IMR-90 (cell line): ENCODE measurements at regions not wholly inside any gene's neighbourhood (a gene's known extent, or its start where the extent isn't known, plus 50 kb on each side); places are given as distances from the start of the nearest gene placed in this dataset.

Experiments used
- ATAC-seq: fragments of 200-7000 bp; cut with Tn5 transposase; 2 replicates; pipeline ENCODE4 v1.9.1; 2020; ENCODE audit warnings: low read depth, mild to moderate bottlenecking, moderate library complexity
- BruUV-seq: library from RNA; stranded (reverse); fragments of 400-500 nt; replicated peaks from 2 replicates; lab custom pipeline; 2021; lab: Mats Ljungman, UMichigan
- CTCF ChIA-PET: fragments of 300-600 bp; formaldehyde crosslinking; extraction: SDS; loops from one replicate; lab custom pipeline; 2021; ENCODE audit warnings: antibody characterized with exemption; lab: Yijun Ruan, JAX
- POLR2A ChIA-PET: fragments of 300-600 bp; sonication (Branson Sonifier 250); formaldehyde crosslinking; loops from one replicate; lab custom pipeline; 2022; ENCODE audit warnings: antibody characterized with exemption; ENCODE audit not compliant: unreplicated experiment; lab: Charles Lee
- DNase-seq: peaks from one replicate; pipeline ENCODE4 v3.0.0; 2013
- H2AFZ ChIP-seq: replicated peaks from 2 replicates; pipeline ENCODE3; 2013; ENCODE audit warnings: low read length, mild to moderate bottlenecking; ENCODE audit not compliant: poor library complexity
- H2AK5ac ChIP-seq: 2 replicates; pipeline ENCODE4 v1.6.1; 2013; ENCODE audit warnings: low read depth, low read length, inconsistent platforms
- H2AK9ac ChIP-seq: replicated peaks from 2 replicates; pipeline ENCODE3; 2013; ENCODE audit warnings: mild to moderate bottlenecking, low read depth, low read length, moderate library complexity; ENCODE audit not compliant: poor library complexity
- H2BK120ac ChIP-seq: 2 replicates; pipeline ENCODE4 v1.6.1; 2013; ENCODE audit warnings: low read depth, low read length, inconsistent platforms
- H2BK15ac ChIP-seq: 3 replicates; pipeline ENCODE4 v1.6.1; 2013; ENCODE audit warnings: low read depth, low read length, inconsistent platforms
- H2BK20ac ChIP-seq: 2 replicates; pipeline ENCODE4 v1.6.1; 2013; ENCODE audit warnings: low read depth, mild to moderate bottlenecking, inconsistent platforms, low read length, moderate library complexity
- H2BK5ac ChIP-seq: 2 replicates; pipeline ENCODE4 v1.6.1; 2013; ENCODE audit warnings: mild to moderate bottlenecking, low read depth, low read length, inconsistent platforms; ENCODE audit not compliant: poor library complexity, severe bottlenecking
- H3K14ac ChIP-seq: replicated peaks from 2 replicates; pipeline ENCODE4 v1.6.1; 2013; ENCODE audit warnings: low read depth, low read length, inconsistent platforms
- H3K18ac ChIP-seq: 2 replicates; pipeline ENCODE4 v1.6.1; 2013; ENCODE audit warnings: low read depth, low read length, control low read depth
- H3K23ac ChIP-seq: 2 replicates; pipeline ENCODE4 v1.6.1; 2013; ENCODE audit warnings: low read depth, low read length, inconsistent platforms
- H3K27ac ChIP-seq: 2 replicates; pipeline ENCODE4 v1.5.1; 2013; ENCODE audit warnings: mild to moderate bottlenecking, control low read depth, low read length; ENCODE audit not compliant: insufficient read depth
- H3K27me3 ChIP-seq: 2 replicates; pipeline ENCODE4 v1.6.1; 2013; ENCODE audit warnings: low read length; ENCODE audit not compliant: control insufficient read depth, insufficient read depth
- H3K36me3 ChIP-seq: 2 replicates; pipeline ENCODE4 v1.6.1; 2013; ENCODE audit warnings: low read length, mixed read lengths; ENCODE audit not compliant: control insufficient read depth, insufficient read depth
- H3K4ac ChIP-seq: 2 replicates; pipeline ENCODE4 v1.6.1; 2013; ENCODE audit warnings: low read depth, low read length, inconsistent platforms
- H3K4me1 ChIP-seq: 2 replicates; pipeline ENCODE4 v1.6.1; 2013; ENCODE audit warnings: low read length, mixed read lengths; ENCODE audit not compliant: control insufficient read depth, insufficient read depth
- H3K4me2 ChIP-seq: 2 replicates; pipeline ENCODE4 v1.6.1; 2013; ENCODE audit warnings: low read depth, mild to moderate bottlenecking, control low read depth, low read length, moderate library complexity
- H3K4me3 ChIP-seq: 2 replicates; pipeline ENCODE4 v1.5.1; 2013; ENCODE audit warnings: low read depth, mild to moderate bottlenecking, control low read depth, low read length, moderate library complexity; ENCODE audit not compliant: insufficient read depth
- H3K56ac ChIP-seq: 2 replicates; pipeline ENCODE4 v1.6.1; 2013; ENCODE audit warnings: low read length, inconsistent platforms; ENCODE audit not compliant: insufficient read depth; ENCODE audit errors: extremely low read depth
- H3K79me1 ChIP-seq, 2 experiments: 2 replicates each; pipeline ENCODE4 v1.6.1; 2013; ENCODE audit warnings: low read length in 2 of 2, inconsistent platforms in 1 of 2, low read depth in 1 of 2
- H3K9ac ChIP-seq: 2 replicates; pipeline ENCODE4 v1.6.1; 2013; ENCODE audit warnings: low read depth, low read length, control low read depth
- H3K9me1 ChIP-seq: 2 replicates; pipeline ENCODE4 v1.6.1; 2013; ENCODE audit warnings: low read length, inconsistent platforms; ENCODE audit not compliant: insufficient read depth
- H3K9me3 ChIP-seq: 2 replicates; pipeline ENCODE4 v1.6.1; 2013; ENCODE audit warnings: low read length; ENCODE audit not compliant: control insufficient read depth, insufficient read depth
- H4K20me1 ChIP-seq: 2 replicates; pipeline ENCODE4 v1.6.1; 2013; ENCODE audit warnings: low read length, inconsistent platforms; ENCODE audit not compliant: insufficient read depth
- H4K5ac ChIP-seq: 2 replicates; pipeline ENCODE4 v1.6.1; 2013; ENCODE audit warnings: mild to moderate bottlenecking, low read depth, low read length, control low read depth
- H4K8ac ChIP-seq, 2 experiments: 2 replicates each; pipeline ENCODE4 v1.6.1; 2013; ENCODE audit warnings: low read depth in 2 of 2, low read length in 2 of 2, control low read depth in 1 of 2, inconsistent platforms in 1 of 2
- H4K91ac ChIP-seq: 2 replicates; pipeline ENCODE4 v1.6.1; 2013; ENCODE audit warnings: low read depth, low read length, inconsistent platforms; ENCODE audit not compliant: insufficient read depth
- CEBPB ChIP-seq: IDR thresholded peaks from 2 replicates; pipeline ENCODE4 v1.6.1; 2012; ENCODE audit warnings: low read depth, low read length, improper control_type of control experiment
- FOS ChIP-seq: fragments of 150-350 bp; IDR thresholded peaks from 2 replicates; pipeline ENCODE4 v1.6.1; 2016; ENCODE audit warnings: low read depth, low read length
- MAZ ChIP-seq: IDR thresholded peaks from 2 replicates; pipeline ENCODE4 v1.6.1; 2012; ENCODE audit warnings: low read depth, mild to moderate bottlenecking, low read length, improper control_type of control experiment, moderate library complexity, borderline replicate concordance
- MXI1 ChIP-seq: IDR thresholded peaks from 2 replicates; pipeline ENCODE4 v1.6.1; 2012; ENCODE audit warnings: low read depth, mild to moderate bottlenecking, low read length, moderate library complexity, borderline replicate concordance
- POLR2A ChIP-seq: IDR thresholded peaks from 2 replicates; pipeline ENCODE4 v1.6.1; 2012; ENCODE audit warnings: mild to moderate bottlenecking, low read depth, low read length
- WGBS, 2 experiments: methylation state at CpG; one replicate each; pipeline versions ENCODE4 v1.1.5 to v1.1.7; 2013; ENCODE audit warnings: missing lambda C conversion rate in 2 of 2; ENCODE audit not compliant: insufficient read length in 1 of 2; ENCODE audit errors: extremely low coverage in 2 of 2; 5-methylcytosine and 5-hydroxymethylcytosine counted together
- dilution Hi-C: fragments of 300-500 bp; cut with HindIII; formaldehyde crosslinking; loops from one replicate; pipeline ENCODE4 v1.14.3; 2018; ENCODE audit warnings: low sequenced_read_pairs; ENCODE audit not compliant: unreplicated experiment
- in situ Hi-C: fragments of 300-500 bp; cut with MboI; formaldehyde crosslinking; loops from 3 replicates; pipeline ENCODE4 v1.14.3; 2019; ENCODE audit warnings: low sequenced_read_pairs, inconsistent platforms, mixed read lengths
- intact Hi-C: fragments of 100-400 bp; cut with micrococcal nuclease; formaldehyde crosslinking; loops from 2 replicates; pipeline ENCODE4 v1.10.0; 2022
- TF ChIP-seq, protein P1 (sequence below): fragments of 150-350 bp; IDR thresholded peaks from 2 replicates; pipeline ENCODE4 v1.6.1; 2016; ENCODE audit warnings: low read depth, mild to moderate bottlenecking, low read length, moderate library complexity, borderline replicate concordance

- Histone ChIP-seq H3K18ac (no peak overlapping the region), H3K4ac (no peak overlapping the region), H3K23ac (no peak overlapping the region), H2BK20ac (no peak overlapping the region), H2BK120ac (no peak overlapping the region), H3K56ac (no peak overlapping the region), H3K36me3 (no peaks in the 10 kb centered on the region), H4K91ac (no peak overlapping the region), H3K79me1 (no peaks in the 10 kb centered on the region), H2BK5ac (no peak overlapping the region), H3K4me2 (no peak overlapping the region), H3K27me3 (no peaks in the 10 kb centered on the region), H4K20me1 (no peaks in the 10 kb centered on the region), H3K9me1 (no peaks in the 10 kb centered on the region), H3K27ac (no peak overlapping the region), H4K8ac (no peak overlapping the region), H3K14ac (no peak overlapping the region), H2BK15ac (no peak overlapping the region), H3K4me3 (no peak overlapping the region), H2AFZ (no peak overlapping the region), H2AK5ac (no peak overlapping the region), H3K4me1 (no peaks in the 10 kb centered on the region), H3K9ac (no peak overlapping the region), H3K9me3 (no peaks in the 10 kb centered on the region), H4K5ac (no peak overlapping the region), H2AK9ac (no peak overlapping the region)
- DNase-seq, result no peak
- no peak for ATAC-seq
- CTCF ChIA-PET, result no interaction called here
- in situ Hi-C loops (no loop called here), dilution Hi-C loops (no loop called here), intact Hi-C loops (no loop called here)
- TF ChIP-seq CEBPB (no peak), MAZ (no peak), MXI1 (no peak), FOS (no peak), POLR2A (no peak)
- TF ChIP-seq, protein P1, sequence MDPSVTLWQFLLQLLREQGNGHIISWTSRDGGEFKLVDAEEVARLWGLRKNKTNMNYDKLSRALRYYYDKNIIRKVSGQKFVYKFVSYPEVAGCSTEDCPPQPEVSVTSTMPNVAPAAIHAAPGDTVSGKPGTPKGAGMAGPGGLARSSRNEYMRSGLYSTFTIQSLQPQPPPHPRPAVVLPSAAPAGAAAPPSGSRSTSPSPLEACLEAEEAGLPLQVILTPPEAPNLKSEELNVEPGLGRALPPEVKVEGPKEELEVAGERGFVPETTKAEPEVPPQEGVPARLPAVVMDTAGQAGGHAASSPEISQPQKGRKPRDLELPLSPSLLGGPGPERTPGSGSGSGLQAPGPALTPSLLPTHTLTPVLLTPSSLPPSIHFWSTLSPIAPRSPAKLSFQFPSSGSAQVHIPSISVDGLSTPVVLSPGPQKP, result no peak
- POLR2A ChIA-PET, result no interaction called here
- no CpG with 5 or more reads among the region's 2 CpGs for WGBS, 2 experiments
- BruUV-seq, result no TSS peak
Observed at GRCh38 chr6:93516441-93516840, 97.1 kb upstream of the EPHA7 start.
